ENCODE measurements at regions not wholly inside any gene's neighbourhood (a gene's known extent, or its start where the extent isn't known, plus 50 kb on each side); places are given as distances from the start of the nearest gene placed in this dataset.
A peak's percentile ranks its signal among the peaks of the same experiment; 100 is the strongest.

DNA sequence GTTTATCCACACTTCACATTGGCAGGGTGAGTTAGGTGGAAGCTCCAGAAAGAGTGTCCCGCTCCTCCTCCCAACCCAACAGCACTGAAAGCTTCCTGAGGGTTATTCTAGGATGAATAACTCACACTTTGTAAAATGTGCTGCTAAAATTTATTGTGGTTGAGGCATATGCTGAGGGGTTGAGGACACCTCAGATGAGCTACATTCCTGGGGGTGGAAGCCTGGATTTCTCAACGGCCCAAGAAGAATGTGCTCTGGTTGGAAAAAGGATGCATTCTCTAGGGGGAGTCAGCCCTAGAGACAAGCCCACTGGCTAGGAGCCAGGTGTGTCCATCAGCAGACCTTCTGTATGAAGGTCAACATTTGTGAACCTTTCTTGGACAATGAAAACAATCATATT lies 91.5 kb upstream of the PDE1C start:
- H3K4me1 ChIP-seq = no peaks in the 10 kb centered on the region
- H3K36me3 ChIP-seq = no peaks in the 10 kb centered on the region
- DNase-seq = peak in 1 of 2 donors; percentile 30
- TF ChIP-seq POLR2A (IDR thresholded peaks at IDR 0.05) = no peak
- TF ChIP-seq, protein P1, sequence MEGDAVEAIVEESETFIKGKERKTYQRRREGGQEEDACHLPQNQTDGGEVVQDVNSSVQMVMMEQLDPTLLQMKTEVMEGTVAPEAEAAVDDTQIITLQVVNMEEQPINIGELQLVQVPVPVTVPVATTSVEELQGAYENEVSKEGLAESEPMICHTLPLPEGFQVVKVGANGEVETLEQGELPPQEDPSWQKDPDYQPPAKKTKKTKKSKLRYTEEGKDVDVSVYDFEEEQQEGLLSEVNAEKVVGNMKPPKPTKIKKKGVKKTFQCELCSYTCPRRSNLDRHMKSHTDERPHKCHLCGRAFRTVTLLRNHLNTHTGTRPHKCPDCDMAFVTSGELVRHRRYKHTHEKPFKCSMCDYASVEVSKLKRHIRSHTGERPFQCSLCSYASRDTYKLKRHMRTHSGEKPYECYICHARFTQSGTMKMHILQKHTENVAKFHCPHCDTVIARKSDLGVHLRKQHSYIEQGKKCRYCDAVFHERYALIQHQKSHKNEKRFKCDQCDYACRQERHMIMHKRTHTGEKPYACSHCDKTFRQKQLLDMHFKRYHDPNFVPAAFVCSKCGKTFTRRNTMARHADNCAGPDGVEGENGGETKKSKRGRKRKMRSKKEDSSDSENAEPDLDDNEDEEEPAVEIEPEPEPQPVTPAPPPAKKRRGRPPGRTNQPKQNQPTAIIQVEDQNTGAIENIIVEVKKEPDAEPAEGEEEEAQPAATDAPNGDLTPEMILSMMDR (IDR thresholded peaks at IDR 0.05) = no peak
- intact Hi-C loops (cut with DNase I; ENCODE audit: low total_unique reads) = no loop called here
- H3K27ac ChIP-seq = peak overlapping the region; percentile 74 to 83
- H3K4me3 ChIP-seq = no peak overlapping the region
- H3K9me3 ChIP-seq = no peaks in the 10 kb centered on the region
- no peaks in the 10 kb centered on the region for H3K27me3 ChIP-seq

DNA sequence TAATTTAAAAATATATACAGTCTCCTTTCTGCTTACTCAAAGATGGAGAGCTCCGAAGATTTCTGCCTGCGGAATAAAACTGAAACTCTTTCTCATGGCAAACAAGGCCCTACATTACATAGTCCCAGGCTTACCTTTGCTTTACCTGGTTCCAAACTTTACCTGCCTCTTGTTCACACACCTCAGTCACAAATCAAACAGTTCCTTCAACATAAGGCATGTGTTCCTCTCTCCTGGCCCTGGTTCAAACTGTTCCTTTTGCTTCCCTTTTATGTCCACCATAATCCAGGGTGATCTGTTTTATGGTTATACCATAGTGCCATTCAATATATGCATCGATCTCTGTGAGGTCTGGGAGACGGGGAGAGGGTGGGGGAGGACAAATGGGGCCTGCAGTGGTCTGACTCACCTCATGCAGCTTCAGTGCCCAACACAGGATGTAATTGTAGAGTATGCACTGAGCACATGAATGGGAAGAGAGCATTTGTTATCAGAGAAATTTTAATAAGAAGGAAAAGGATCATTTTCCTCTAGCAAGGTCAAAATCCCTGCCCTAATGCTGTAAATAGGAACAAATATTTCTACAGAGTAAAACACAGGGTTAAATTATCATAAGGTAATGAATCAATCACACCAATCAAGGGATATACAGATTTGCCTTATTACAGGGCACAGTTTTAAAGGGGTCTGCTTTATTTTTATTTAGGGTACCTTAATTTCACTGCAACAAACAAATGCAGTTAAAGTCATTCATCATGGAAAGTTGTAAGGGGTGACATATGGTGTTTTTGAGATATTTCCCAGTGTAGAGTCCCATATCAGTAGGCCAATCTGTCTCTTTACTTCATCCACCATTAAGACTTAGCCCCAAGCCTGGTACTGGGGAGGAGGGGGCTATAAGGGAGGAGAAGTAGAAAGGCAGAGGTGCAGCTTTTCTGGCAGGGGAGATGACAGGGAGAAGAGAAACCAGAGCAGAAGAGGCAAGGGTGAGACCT lies 88.8 kb upstream of the PDE1C start:
- no peaks in the 10 kb centered on the region for H3K4me1 ChIP-seq
- no peaks in the 10 kb centered on the region for H3K36me3 ChIP-seq
- intact Hi-C loops (cut with DNase I; ENCODE audit: low total_unique reads) = no loop called here
- no peaks in the 10 kb centered on the region for H3K27me3 ChIP-seq
- TF ChIP-seq, protein P1 (IDR thresholded peaks at IDR 0.05) = no peak
- TF ChIP-seq POLR2A (IDR thresholded peaks at IDR 0.05) = no peak
- H3K9me3 ChIP-seq = no peaks in the 10 kb centered on the region
- DNase-seq = no peak
- no peak overlapping the region for H3K4me3 ChIP-seq
- H3K27ac ChIP-seq = no peak overlapping the region

DNA sequence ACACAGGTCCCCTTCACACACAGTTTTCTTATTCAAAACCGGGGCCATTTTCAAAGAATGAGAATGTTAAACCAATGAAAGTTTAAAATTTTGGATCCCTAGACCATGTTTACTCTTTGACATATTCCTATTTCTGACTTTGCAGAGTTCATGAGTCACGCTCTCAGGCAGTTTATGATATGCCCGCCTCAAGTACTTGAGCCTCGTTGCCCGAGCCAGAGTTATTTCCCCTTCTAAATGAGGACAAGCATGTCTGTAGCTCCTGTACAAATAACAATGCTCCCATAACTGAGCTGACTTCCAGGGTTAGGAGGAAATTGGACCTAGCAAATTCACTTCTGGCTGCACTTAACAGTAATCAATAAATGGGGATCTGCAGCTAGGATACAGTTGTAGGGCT lies 87.9 kb upstream of the PDE1C start:
- Histone ChIP-seq H3K4me1 (no peaks in the 10 kb centered on the region), H3K27ac (no peak overlapping the region), H3K27me3 (no peaks in the 10 kb centered on the region), H3K36me3 (no peaks in the 10 kb centered on the region), H3K9me3 (no peaks in the 10 kb centered on the region), H3K4me3 (no peak overlapping the region)
- no peak for TF ChIP-seq POLR2A (IDR thresholded peaks at IDR 0.05)
- TF ChIP-seq, protein P1 (IDR thresholded peaks at IDR 0.05) = no peak
- intact Hi-C loops (cut with DNase I; ENCODE audit: low total_unique reads) = no loop called here
- no peak for DNase-seq

DNA sequence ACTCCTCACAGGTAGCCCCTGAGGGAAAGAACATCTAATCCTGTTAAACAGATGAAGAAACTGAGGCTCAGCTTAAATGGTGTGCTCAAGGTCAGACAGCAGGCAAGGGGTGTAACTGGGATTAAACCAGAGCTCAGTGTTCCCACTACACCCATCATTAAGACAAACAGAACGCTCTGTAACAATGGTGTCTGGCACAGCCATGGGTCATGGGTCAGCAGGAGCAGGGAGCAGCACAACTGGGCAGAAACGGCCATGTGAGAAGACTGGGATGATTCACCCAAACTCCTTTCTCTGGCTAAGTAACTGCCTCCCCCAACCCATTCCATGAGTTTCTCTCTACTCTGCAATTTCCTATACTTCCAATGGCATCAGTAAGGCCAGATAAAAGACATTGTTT lies 85.5 kb upstream of the PDE1C start:
- Histone ChIP-seq H3K4me1 (no peaks in the 10 kb centered on the region), H3K27ac (no peak overlapping the region), H3K27me3 (no peaks in the 10 kb centered on the region), H3K4me3 (no peak overlapping the region), H3K36me3 (no peaks in the 10 kb centered on the region), H3K9me3 (no peaks in the 10 kb centered on the region)
- no peak for DNase-seq
- intact Hi-C loops (cut with DNase I; ENCODE audit: low total_unique reads) = no loop called here
- TF ChIP-seq, protein P1 (IDR thresholded peaks at IDR 0.05) = no peak
- no peak for TF ChIP-seq POLR2A (IDR thresholded peaks at IDR 0.05)

DNA sequence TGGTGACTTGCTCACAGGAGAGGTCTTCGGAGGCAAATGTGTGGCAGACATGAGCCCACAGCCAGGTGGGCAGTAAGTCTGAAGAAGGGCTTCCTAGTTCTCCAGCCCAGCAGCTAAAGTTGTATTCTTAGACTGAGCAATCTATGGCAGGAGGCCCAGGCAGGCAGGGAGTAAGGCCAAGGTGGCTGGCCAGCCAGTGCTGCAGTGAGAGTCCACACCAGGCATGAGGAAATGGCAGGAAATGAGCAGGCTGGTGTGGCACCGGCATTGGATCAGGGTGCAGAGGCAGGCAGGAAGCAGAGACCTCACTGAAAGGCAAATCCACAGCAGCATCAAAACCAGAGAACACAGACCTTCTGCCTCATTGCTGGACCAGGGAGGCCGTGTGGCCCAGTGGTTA lies 84.6 kb upstream of the PDE1C start:
- no peak overlapping the region for H3K4me3 ChIP-seq
- TF ChIP-seq, protein P1 (IDR thresholded peaks at IDR 0.05) = no peak
- TF ChIP-seq POLR2A (IDR thresholded peaks at IDR 0.05) = no peak
- H3K36me3 ChIP-seq = no peaks in the 10 kb centered on the region
- H3K27ac ChIP-seq = no peak overlapping the region
- no peaks in the 10 kb centered on the region for H3K27me3 ChIP-seq
- H3K4me1 ChIP-seq = no peaks in the 10 kb centered on the region
- no peaks in the 10 kb centered on the region for H3K9me3 ChIP-seq
- intact Hi-C loops (cut with DNase I; ENCODE audit: low total_unique reads) = no loop called here
- DNase-seq = peak in 1 of 2 donors; percentile 32

All from uterus (tissue), 3 donors.